GM19397 (cell line): ENCODE measurements at regions not wholly inside any gene's neighbourhood (a gene's known extent, or its start where the extent isn't known, plus 50 kb on each side); places are given as distances from the start of the nearest gene placed in this dataset.

ENCODE experiments used
- ATAC-seq: cut with Tn5 transposase; IDR thresholded peaks from one replicate; pipeline ENCODE4 v1.9.1; 2021; ENCODE audit warnings: mild to moderate bottlenecking, moderate library complexity; ENCODE audit not compliant: unreplicated experiment

DNA sequence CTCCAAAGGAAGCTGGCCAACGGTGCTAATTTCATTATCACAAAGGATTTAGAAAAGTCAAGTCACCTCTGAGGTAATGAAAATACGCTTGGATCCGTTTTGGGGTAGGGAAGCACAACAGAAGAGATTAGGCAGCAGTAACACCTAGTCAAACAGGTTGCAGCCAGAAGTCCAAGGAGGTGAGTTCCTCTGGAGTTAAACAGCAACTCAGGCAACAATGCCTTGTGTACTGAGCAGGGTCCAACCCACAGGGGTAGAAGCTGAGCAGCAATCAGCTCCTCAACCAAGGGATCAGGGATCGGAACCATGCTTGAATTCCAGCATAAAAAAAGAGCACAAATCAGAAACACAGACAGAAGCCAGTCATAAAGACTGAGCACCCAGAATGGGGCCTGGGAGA, 88.1 kb upstream of the SPRED1 start:
- ATAC-seq: no peak

DNA sequence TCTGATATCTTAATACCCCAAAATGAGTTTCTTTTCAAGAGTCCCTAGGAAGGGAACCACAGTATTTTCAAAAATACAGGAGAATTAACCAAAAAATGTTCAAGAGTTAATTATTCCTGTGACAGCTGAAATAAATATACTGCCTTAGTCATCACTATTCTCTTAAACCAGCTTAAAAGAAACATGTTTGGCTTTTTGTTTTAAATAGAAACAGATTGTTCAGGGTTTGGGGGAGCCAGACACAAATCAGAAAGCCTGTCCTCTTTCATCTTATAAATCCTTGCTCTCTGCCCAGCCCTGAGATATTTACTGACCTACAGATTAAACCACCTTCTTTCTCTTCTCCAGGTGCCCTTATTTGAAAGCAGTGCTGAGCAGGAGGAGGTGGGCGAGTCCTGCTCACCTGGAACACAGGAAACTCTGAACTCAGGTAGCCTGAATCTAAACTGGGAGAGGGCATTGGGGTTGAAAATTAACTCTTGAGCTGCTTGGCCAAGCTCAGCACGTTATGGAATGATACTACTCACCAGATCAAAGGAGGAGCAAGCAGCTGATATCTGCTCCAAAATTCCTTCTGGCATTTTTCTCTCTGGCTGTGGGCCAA, 84.1 kb upstream of the SPRED1 start:
- no peak for ATAC-seq

DNA sequence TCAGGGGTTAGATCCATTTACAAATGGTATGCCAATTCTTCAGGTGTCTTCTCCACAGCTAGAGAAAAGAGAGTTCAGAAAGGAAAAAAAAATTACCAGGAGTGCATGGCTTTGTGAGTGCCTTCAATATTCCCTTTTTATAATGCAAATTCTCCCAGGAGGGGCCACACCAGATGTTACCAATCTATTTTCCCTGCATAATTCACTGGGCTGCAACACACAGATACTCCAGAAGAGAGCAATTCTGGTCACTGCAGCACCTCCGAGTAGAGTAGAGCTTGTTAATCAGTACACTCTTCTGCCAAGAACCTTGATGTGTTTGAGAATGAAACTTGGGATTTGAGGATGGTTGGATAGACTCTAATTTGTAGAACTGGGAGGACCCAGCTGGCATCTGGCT, 80.7 kb upstream of the SPRED1 start:
- no peak for ATAC-seq

DNA sequence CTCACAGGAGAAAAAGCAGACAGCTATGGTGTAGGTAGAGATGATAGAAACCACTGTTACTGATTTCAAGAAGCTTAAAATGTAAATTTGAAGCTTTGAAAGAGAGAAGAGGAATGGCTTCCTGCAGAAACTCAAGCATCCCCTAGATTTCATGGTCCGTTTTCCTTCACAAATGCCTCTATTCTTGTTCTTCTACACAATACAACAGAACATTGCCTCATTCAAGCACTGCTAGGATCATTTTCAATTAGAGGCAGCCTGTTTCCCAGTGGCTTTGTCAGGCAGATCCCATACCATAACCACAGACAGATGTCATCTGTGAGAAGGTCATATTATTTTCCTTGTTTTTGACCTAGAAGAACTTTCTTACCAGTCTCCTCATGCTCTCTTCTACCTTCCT, 77.9 kb upstream of the SPRED1 start:
- no peak for ATAC-seq

DNA sequence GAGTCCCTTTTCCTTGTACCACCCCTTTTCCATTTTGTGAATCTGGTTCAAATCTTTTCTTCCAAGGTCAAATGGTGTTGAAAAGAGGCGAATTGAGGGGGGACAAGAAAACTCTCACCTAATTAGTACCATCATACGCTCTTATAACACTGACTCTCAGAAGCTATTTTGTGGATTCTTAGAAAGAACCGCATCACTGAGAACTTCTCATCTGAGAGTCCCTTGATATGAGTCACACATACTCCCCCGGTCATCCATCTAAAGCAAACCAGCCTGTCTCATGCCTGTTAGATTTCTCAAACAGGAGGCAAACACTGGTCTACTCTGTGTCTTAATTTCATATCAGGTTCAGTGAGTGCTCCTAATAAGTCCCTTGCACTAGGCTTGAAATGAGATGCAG, 76.5 kb upstream of the SPRED1 start:
- ATAC-seq: peak; percentile 81

DNA sequence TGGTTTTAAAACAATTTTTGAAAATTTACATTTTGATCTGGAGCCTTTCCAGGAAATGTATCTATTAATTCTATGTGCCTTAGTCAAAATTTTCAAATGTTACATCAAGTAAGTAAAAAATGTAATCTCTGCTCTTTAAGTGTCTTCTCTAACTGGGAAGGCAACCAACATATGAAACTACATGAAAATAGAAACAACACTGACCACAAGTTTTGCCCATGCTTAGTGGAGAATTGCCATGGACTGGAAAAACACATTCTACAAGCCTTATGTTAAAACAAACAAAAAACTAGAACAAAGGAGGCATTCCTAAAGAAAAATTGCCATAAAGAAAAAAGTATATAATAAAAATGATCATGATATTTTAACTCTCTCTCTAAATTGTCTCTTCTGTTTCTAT, 75.9 kb upstream of the SPRED1 start:
- ATAC-seq: no peak

DNA sequence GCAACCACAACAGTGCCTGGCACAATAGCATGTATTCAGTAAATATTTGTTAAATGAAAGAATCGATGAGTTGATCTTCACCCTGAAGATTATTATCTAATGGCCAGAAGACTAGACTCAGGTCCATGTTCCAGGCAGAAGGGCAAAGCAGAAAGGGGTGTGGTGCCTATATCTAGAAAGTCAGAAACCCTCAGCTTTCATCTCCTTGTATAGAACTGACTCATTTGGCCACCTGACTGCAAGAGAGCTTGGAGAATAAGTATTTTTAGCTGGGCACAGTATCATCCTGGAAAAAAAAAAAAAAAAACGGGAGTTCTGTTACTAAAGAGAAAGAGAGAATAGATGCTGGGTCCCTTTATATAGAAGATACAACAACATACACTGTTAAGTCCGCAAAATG, 69.7 kb upstream of the SPRED1 start:
- no peak for ATAC-seq

DNA sequence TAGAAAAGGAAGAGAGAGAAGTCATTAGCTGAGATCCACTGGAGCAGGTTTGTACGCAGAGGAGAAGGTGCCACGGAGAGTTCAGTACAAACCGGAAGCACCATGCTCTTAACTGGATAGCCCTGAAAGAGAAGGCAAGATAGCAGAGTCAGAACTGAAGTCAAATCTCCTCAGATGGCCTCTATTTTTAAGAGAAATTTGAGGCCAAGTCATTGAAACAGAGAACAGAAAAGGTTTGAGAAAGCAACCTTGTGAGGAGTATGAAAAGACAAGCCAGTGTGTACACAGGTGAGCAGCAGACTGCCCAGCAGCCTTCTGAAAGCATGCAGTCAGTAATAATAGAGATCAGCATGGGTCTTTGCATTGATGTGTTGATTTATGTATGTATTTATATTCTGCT, 66.1 kb upstream of the SPRED1 start:
- ATAC-seq: no peak

DNA sequence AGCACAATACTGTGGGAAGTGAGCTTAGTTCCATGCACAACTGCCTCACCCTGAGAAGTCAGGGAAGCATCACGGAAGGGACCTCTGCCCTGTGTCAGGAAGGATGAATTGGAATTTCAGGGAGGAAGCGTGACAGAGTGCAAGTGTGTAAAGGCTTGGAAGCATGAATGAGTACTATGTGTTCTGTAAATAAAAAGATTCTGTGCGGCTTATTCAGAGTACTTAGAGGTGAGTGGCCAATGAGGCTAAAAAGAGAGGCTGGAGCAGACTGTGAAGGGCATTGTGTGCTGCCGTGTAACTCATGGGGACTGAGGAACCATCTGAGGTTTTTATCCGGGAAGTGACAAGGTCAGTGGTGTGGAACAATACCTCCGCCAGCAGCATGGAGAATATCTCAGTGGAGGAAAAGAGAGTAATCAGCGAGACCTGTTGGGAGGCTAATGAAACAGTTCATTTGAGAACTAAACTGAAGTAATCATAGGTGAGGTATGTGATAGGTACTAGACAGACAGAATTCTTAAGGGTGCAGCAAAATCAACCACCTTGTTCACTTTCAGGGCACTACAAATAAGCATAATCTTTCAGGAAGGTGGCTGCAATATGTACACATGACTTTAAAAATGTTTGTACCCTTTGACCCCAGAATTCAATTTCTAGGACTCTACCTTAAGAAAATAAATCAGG, 64.9 kb upstream of the SPRED1 start:
- ATAC-seq: no peak

DNA sequence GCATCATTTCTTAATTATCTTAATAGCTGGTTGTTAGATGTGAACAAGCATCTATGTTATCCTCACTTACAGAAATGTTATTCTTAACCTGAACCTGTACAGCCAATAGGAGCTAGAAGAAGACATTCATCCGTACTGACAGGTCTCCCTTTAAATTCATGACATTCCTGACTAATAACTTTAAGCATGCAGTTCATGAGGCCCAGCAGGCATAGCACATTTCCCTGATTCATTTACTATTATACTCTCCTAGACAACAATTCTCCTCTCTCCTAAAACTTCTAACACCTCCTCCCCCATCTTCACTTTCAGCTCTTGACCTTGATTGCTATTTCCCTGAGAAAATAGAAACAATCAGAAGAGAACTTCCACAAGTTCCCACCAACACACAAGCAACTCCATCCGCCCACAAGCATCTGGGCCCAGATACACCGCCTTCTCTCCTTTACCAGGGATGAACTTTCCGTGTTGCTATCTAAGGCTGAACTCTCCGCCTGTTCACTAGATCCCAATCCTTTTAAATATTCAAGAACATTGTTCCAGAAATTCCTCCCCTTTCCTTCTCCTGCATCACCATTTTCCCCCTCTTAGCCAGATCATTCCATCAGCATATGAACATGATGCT, 62.9 kb upstream of the SPRED1 start:
- no peak for ATAC-seq

DNA sequence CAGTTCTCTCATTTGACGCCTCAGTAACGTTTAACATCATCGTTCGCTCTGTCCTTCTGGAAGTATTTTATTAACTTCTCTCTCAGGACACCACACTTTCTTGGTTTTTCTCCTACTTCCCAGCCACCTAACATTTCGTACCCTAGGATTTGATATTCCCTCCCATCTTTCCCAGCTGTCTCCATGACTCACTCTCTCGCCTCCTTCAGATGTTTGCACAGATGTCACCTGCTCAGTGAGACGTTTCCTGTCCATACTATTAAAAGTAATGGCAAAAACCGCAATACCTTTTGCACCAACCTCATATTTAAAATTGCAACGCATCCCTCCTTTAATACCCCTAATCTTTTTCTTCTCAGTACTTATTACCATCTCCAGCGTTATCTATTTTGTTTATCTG, 62.1 kb upstream of the SPRED1 start:
- no peak for ATAC-seq

DNA sequence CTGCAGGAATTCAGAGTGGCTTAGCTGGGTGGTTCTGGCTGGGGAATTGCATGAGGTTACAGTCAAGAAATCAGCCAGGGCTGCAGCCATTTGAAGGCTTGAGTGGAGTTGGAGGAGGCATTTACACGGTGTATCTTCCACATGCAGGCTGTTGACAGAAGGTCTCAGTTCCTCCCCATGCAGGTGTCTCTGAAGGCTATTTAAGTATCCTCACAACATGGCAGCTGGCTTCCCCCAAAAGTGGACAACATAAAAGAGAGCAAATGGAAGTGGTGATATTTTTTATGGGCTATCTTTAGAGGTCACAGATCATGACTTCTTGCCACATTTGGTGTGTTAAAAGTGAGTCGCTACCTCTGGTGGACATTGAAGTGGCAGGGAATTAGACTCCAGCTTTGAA, 60.1 kb upstream of the SPRED1 start:
- no peak for ATAC-seq

DNA sequence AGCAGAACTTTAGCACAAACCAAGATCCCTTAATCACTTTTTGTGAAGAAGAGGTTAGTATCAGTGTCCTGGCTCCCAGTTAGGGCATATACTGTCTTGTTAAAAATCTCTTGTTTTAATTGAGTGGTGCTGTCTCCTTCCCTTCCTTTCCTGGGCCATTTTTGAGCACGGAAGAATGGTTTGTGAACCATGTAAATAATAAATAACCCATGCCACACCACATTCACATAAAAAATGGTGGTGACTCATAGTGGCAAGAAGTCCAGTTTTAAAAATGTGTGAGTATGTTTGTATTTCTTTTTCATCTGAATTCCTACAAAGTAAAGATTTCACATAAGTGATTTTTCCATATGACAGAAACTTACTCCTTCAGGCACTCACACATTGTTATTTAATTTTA, 59.1 kb upstream of the SPRED1 start:
- no peak for ATAC-seq

DNA sequence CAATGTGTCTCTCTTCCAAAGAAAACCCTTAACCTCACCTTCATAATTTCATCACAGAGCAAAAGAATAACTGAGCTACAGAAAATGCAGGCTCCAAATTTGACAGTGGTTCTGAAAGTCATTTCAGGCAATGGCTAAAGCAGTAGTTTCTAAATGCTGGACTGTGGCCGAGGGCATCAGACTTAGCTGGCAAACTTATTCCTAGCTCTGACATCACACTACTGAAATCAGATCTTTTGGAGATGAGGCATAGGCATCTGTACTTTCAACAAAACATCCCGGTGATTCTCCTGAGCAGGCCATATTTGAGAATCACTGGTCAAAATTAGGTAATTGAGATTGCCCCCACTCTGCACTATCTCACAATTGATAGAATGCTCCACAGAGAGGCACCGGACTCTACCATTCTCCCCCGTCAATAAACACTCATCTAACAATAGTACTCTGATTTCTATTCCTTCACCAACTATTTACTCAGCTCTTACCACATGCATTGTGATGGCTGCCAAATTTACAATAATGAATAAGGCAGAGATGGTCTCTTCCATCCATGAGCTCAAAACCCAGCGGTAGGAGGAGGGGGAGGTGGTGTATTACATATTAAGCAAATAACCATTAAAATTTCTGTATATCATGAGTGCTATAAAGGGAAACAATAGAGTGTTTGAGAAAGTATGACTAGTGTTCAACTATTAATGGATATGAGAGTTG, 57.3 kb upstream of the SPRED1 start:
- ATAC-seq: no peak

DNA sequence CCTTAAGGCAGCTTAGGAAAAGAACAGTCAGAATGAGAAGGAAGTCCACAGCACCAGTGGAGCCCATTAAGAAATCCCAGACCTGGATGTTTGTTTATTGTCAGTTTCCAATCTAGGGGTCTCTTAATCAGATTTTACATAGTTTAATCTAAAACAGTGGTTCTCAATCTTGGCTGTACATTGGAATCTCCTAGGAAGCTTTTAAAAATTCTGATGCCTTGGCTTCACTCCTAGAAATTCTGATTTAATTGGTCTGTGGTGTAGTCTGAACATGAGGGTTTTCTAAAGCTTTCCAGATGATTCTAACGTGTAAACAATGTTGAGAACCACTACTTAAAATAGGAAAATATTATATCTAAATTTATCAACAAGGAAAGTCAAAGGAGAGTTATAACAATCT, 56.6 kb upstream of the SPRED1 start:
- no peak for ATAC-seq

DNA sequence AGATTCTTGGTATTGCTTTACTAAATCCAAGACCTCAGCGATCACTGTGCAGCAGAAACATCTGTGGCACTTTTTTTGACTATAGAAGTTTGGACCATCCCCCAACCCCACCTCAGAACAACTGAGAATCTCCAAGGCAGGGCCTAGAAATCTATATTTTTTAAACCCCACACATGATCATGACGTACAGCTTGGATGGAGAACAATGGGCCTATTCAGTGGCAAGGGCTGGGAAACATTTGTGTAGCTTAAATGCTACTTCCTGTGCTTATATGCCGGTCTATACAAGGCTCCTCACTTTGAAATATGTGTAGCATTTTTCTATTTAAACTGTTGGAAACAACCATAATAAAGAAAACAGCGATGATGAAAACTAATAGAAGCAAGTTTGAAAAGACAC, 55.1 kb upstream of the SPRED1 start:
- ATAC-seq: no peak

DNA sequence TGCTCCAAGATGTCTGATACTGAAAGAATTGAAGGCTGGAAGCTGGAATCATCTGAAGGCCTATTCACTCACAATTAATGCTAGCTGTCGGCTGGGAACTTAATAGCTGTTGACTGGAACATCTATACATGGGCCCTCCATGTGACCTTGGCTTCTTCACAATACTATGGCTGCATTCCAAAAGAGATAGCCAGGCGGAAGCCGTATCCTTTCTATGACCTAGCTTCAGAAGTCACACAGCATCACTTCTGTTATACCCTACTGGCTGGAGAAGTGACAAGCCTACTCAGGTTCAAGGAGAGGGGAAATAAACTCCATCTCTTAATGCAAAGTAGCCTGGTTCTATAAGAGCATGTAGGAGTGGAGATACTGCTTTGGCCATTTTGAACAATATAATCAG, 50.9 kb upstream of the SPRED1 start:
- ATAC-seq: no peak

DNA sequence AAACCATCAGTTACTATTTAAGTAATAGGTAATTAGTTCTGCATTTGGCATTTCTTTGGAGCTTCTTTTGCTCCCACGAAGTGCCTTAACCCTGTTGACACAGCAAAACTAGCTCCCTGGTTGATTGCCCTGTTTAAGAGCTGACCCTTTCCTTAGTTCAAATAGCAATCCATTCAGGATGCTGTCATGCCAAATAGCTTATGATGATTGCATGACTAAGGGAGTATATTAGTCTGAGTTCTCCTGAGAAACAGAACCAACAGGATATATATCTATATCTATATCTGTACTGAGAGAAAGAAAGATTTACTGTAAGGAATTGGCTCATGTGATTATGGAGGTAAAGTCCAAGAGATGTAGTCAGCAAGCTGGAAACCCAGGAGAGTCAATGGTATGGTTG, 50.3 kb upstream of the SPRED1 start:
- no peak for ATAC-seq
